MM.1S (cell line): ENCODE measurements at regions not wholly inside any gene's neighbourhood (a gene's known extent, or its start where the extent isn't known, plus 50 kb on each side); places are given as distances from the start of the nearest gene placed in this dataset.

Experiments
- DNase-seq: peaks from one replicate; pipeline ENCODE4 v3.0.0-alpha.2; 2015
- H2AFZ ChIP-seq: fragments of 300-600 bp; sonication (generic); 2 replicates; pipeline ENCODE4 v1.6.0; 2016; ENCODE audit warnings: antibody characterized with exemption, low read length
- H3F3A ChIP-seq: fragments of 300-600 bp; sonication (generic); 2 replicates; pipeline ENCODE4 v1.6.1; 2016; ENCODE audit warnings: mild to moderate bottlenecking, antibody characterized with exemption, low read length, moderate library complexity, mixed read lengths; ENCODE audit not compliant: insufficient read depth
- H3K27ac ChIP-seq: fragments of 300-600 bp; sonication (generic); 2 replicates; pipeline ENCODE4 v1.5.1; 2016; ENCODE audit warnings: mild to moderate bottlenecking, low read length
- H3K27me3 ChIP-seq: fragments of 300-600 bp; sonication (generic); replicated peaks from 2 replicates; pipeline ENCODE4 v1.6.0; 2016; ENCODE audit warnings: low read length; ENCODE audit not compliant: insufficient read depth
- H3K36me3 ChIP-seq: fragments of 300-600 bp; sonication (generic); replicated peaks from 2 replicates; pipeline ENCODE4 v1.6.1; 2016; ENCODE audit warnings: mild to moderate bottlenecking, low read length, mixed read lengths; ENCODE audit not compliant: insufficient read depth
- H3K4me1 ChIP-seq: fragments of 300-600 bp; sonication (generic); 2 replicates; pipeline ENCODE4 v1.6.1; 2016; ENCODE audit warnings: low read length, mixed read lengths
- H3K4me2 ChIP-seq: fragments of 300-600 bp; sonication (generic); 2 replicates; pipeline ENCODE4 v1.6.0; 2016; ENCODE audit warnings: low read depth, low read length
- H3K4me3 ChIP-seq: fragments of 300-600 bp; sonication (generic); 2 replicates; pipeline ENCODE4 v1.5.1; 2016; ENCODE audit warnings: low read length, mixed read lengths
- H3K79me2 ChIP-seq: fragments of 300-600 bp; sonication (generic); 2 replicates; pipeline ENCODE4 v1.6.1; 2016; ENCODE audit warnings: mixed run types, low read length, mixed read lengths
- H3K9ac ChIP-seq: fragments of 300-600 bp; sonication (generic); 2 replicates; pipeline ENCODE4 v1.6.1; 2016; ENCODE audit warnings: low read length, mixed read lengths
- H3K9me2 ChIP-seq: fragments of 300-600 bp; sonication (generic); replicated peaks from 2 replicates; pipeline ENCODE4 v1.6.1; 2016; ENCODE audit warnings: mild to moderate bottlenecking, low read length, mixed read lengths; ENCODE audit not compliant: insufficient read depth
- H3K9me3 ChIP-seq: fragments of 300-600 bp; sonication (generic); replicated peaks from 2 replicates; pipeline ENCODE4 v1.6.1; 2016; ENCODE audit warnings: mild to moderate bottlenecking, low read length, mixed read lengths; ENCODE audit not compliant: insufficient read depth
- H4K20me1 ChIP-seq: fragments of 300-600 bp; sonication (generic); 2 replicates; pipeline ENCODE4 v1.6.1; 2016; ENCODE audit warnings: mild to moderate bottlenecking, low read length, moderate library complexity, mixed read lengths; ENCODE audit not compliant: insufficient read depth
- EZH2 ChIP-seq: fragments of 300-600 bp; sonication (generic); optimal IDR thresholded peaks from 2 replicates; pipeline ENCODE3; 2017; ENCODE audit warnings: low read depth, mild to moderate bottlenecking, antibody characterized with exemption, low read length, mixed read lengths
- EZH2phosphoT487 ChIP-seq: fragments of 300-600 bp; sonication (generic); IDR thresholded peaks from 2 replicates; pipeline ENCODE4 v1.6.1; 2018; ENCODE audit warnings: antibody characterized with exemption, low read length
- TF ChIP-seq, protein P1 (sequence below): fragments of 300-600 bp; sonication (generic); IDR thresholded peaks from 2 replicates; pipeline ENCODE4 v1.5.1; 2016; ENCODE audit warnings: antibody characterized with exemption, low read length, mixed read lengths

- H3K79me2 ChIP-seq = no peaks in the 10 kb centered on the region
- H3K27ac ChIP-seq = no peak overlapping the region
- no peaks in the 10 kb centered on the region for H3K36me3 ChIP-seq
- no peaks in the 10 kb centered on the region for H3K9me3 ChIP-seq
- no peaks in the 10 kb centered on the region for H3K9me2 ChIP-seq
- no peak overlapping the region for H3K9ac ChIP-seq
- H3K4me2 ChIP-seq = no peak overlapping the region
- DNase-seq = no peak
- no peak overlapping the region for H3K4me3 ChIP-seq
- no peaks in the 10 kb centered on the region for H3K4me1 ChIP-seq
- TF ChIP-seq EZH2 = no peak
- no peak overlapping the region for H2AFZ ChIP-seq
- H4K20me1 ChIP-seq = no peaks in the 10 kb centered on the region
- no peaks in the 10 kb centered on the region for H3K27me3 ChIP-seq
- H3F3A ChIP-seq = no peaks in the 10 kb centered on the region
Measured at GRCh38 chr5:120354126-120354525, 110.0 kb upstream of the PRR16 start.

GRCh38 chr5:120358949-120359348, 105.2 kb upstream of the PRR16 start:
- H3F3A ChIP-seq = no peaks in the 10 kb centered on the region
- no peak overlapping the region for H3K27ac ChIP-seq
- no peak overlapping the region for H3K4me2 ChIP-seq
- TF ChIP-seq EZH2 (no peak), EZH2phosphoT487 (no peak)
- TF ChIP-seq, protein P1, sequence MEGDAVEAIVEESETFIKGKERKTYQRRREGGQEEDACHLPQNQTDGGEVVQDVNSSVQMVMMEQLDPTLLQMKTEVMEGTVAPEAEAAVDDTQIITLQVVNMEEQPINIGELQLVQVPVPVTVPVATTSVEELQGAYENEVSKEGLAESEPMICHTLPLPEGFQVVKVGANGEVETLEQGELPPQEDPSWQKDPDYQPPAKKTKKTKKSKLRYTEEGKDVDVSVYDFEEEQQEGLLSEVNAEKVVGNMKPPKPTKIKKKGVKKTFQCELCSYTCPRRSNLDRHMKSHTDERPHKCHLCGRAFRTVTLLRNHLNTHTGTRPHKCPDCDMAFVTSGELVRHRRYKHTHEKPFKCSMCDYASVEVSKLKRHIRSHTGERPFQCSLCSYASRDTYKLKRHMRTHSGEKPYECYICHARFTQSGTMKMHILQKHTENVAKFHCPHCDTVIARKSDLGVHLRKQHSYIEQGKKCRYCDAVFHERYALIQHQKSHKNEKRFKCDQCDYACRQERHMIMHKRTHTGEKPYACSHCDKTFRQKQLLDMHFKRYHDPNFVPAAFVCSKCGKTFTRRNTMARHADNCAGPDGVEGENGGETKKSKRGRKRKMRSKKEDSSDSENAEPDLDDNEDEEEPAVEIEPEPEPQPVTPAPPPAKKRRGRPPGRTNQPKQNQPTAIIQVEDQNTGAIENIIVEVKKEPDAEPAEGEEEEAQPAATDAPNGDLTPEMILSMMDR = no peak
- no peak overlapping the region for H2AFZ ChIP-seq
- H3K9ac ChIP-seq = no peak overlapping the region
- H4K20me1 ChIP-seq = no peaks in the 10 kb centered on the region
- H3K9me2 ChIP-seq = no peaks in the 10 kb centered on the region
- no peaks in the 10 kb centered on the region for H3K27me3 ChIP-seq
- H3K36me3 ChIP-seq = no peaks in the 10 kb centered on the region
- no peak overlapping the region for H3K4me3 ChIP-seq
- no peak for DNase-seq
- no peaks in the 10 kb centered on the region for H3K79me2 ChIP-seq
- no peaks in the 10 kb centered on the region for H3K9me3 ChIP-seq
- H3K4me1 ChIP-seq = no peaks in the 10 kb centered on the region

- H3K27me3 ChIP-seq = no peaks in the 10 kb centered on the region
- no peaks in the 10 kb centered on the region for H3K79me2 ChIP-seq
- H4K20me1 ChIP-seq = no peaks in the 10 kb centered on the region
- H2AFZ ChIP-seq = no peak overlapping the region
- H3K9me3 ChIP-seq = no peaks in the 10 kb centered on the region
- no peak overlapping the region for H3K27ac ChIP-seq
- H3F3A ChIP-seq = no peaks in the 10 kb centered on the region
- H3K4me2 ChIP-seq = no peak overlapping the region
- H3K9ac ChIP-seq = no peak overlapping the region
- H3K4me1 ChIP-seq = no peaks in the 10 kb centered on the region
- H3K9me2 ChIP-seq = no peaks in the 10 kb centered on the region
- H3K4me3 ChIP-seq = no peak overlapping the region
- no peak for DNase-seq
- TF ChIP-seq EZH2phosphoT487 (no peak), EZH2 (no peak)
- TF ChIP-seq, protein P1 = no peak
- H3K36me3 ChIP-seq = no peaks in the 10 kb centered on the region
Measured at GRCh38 chr5:120361941-120362340, 102.2 kb upstream of the PRR16 start.

DNA sequence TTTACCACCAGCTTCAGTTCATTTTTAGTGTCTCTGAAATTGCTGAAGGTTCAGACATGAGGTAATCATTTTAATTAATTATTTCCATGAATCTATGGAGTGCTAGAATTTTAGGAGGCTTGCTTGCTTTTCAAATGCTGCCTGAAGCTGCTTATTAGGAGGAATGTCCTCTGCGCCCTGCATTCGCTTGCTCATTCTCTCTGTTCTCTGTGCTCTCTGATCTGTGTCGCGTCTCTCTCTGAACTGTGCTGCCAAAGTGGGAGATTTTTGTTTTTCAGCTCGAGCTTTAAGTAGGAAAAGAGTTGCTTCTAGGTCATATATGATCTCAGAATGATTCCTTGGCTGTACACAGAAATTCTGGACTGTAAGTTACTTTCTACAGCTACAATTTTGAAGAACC, 101.7 kb upstream of the PRR16 start:
- Histone ChIP-seq H2AFZ (no peak overlapping the region), H3K4me1 (no peaks in the 10 kb centered on the region), H3K27me3 (no peaks in the 10 kb centered on the region), H3K27ac (no peak overlapping the region), H3K36me3 (no peaks in the 10 kb centered on the region), H3K9me3 (no peaks in the 10 kb centered on the region), H3K9me2 (no peaks in the 10 kb centered on the region), H3F3A (no peaks in the 10 kb centered on the region), H3K4me3 (no peak overlapping the region), H3K79me2 (no peaks in the 10 kb centered on the region), H4K20me1 (no peaks in the 10 kb centered on the region), H3K9ac (no peak overlapping the region), H3K4me2 (no peak overlapping the region)
- no peak for DNase-seq
- TF ChIP-seq, protein P1 = no peak
- TF ChIP-seq EZH2 = no peak
- TF ChIP-seq EZH2phosphoT487 = no peak
